Suprapubic skin (tissue), 4 donors: ENCODE measurements at regions not wholly inside any gene's neighbourhood (a gene's known extent, or its start where the extent isn't known, plus 50 kb on each side); places are given as distances from the start of the nearest gene placed in this dataset.

Experiments used
- DNase-seq, 2 donors: peaks; one replicate each; pipeline ENCODE4 v3.0.0-alpha.2; 2019; ENCODE audit warnings: low spot score in 2 of 2
- H3K27ac ChIP-seq: fragments of 200-600 bp; sonication (generic); one replicate; pipeline ENCODE4 v1.5.1; 2019
- H3K27me3 ChIP-seq: fragments of 200-600 bp; sonication (generic); one replicate; pipeline ENCODE4 v1.5.1; 2019
- H3K36me3 ChIP-seq: fragments of 200-600 bp; sonication (generic); one replicate; pipeline ENCODE4 v1.5.1; 2019
- H3K4me1 ChIP-seq: fragments of 200-600 bp; sonication (generic); one replicate; pipeline ENCODE4 v1.5.1; 2019
- H3K4me3 ChIP-seq: fragments of 200-600 bp; sonication (generic); one replicate; pipeline ENCODE4 v1.5.1; 2019; ENCODE audit warnings: mild to moderate bottlenecking
- H3K9me3 ChIP-seq: fragments of 200-600 bp; sonication (generic); one replicate; pipeline ENCODE4 v1.5.1; 2019
- EP300 ChIP-seq: sonication (generic); formaldehyde crosslinking; IDR thresholded peaks from one replicate; pipeline ENCODE4 v1.6.1; 2017; ENCODE audit warnings: antibody characterized with exemption
- POLR2A ChIP-seq, 2 donors: fragments of 450-650 bp; IDR thresholded peaks; one replicate each; pipeline ENCODE4 v1.6.1; 2017; ENCODE audit warnings: antibody characterized with exemption in 2 of 2, mild to moderate bottlenecking in 2 of 2, moderate library complexity in 2 of 2
- POLR2AphosphoS5 ChIP-seq, 3 donors: sonication (generic); formaldehyde crosslinking; IDR thresholded peaks; one replicate each; pipeline ENCODE4 v1.6.1; 2017; ENCODE audit warnings: antibody characterized with exemption in 3 of 3
- WGBS: methylation state at CpG from one replicate; pipeline ENCODE4 v1.1.5; 2018; 5-methylcytosine and 5-hydroxymethylcytosine counted together
- TF ChIP-seq, protein P1 (sequence below), 2 donors: fragments of 200-600 bp in 1 of 2; fragments of 450-650 bp in 1 of 2; sonication (generic) in 1 of 2; IDR thresholded peaks; one replicate each; pipeline ENCODE4 v1.5.1; 2016 to 2019; ENCODE audit warnings: antibody characterized with exemption in 2 of 2, mild to moderate bottlenecking in 1 of 2, moderate library complexity in 1 of 2

DNA sequence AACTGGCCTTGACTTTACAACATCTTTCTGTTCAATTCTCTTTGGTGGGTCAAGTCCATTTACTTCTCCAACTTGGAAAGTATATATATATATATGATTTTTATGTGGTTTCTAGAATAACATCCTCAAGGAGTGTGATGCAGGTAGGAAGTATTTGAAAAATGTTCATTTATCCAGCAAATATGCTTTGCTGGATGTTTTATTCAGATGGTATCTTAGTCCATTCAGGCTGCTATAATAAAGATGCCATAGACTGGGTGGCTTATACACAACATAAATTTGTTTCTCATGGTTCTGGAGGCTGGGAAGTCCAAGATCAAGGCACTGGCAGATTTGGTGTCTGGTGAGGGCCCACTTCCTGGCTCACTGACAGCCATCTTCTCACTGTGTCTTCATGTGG, 168.7 kb upstream of the RASGRP1 start:
- DNase-seq: no peak
- TF ChIP-seq POLR2A (IDR thresholded peaks at IDR 0.05) (no peak), EP300 (no peak)
- no peaks in the 10 kb centered on the region for H3K36me3 ChIP-seq

DNA sequence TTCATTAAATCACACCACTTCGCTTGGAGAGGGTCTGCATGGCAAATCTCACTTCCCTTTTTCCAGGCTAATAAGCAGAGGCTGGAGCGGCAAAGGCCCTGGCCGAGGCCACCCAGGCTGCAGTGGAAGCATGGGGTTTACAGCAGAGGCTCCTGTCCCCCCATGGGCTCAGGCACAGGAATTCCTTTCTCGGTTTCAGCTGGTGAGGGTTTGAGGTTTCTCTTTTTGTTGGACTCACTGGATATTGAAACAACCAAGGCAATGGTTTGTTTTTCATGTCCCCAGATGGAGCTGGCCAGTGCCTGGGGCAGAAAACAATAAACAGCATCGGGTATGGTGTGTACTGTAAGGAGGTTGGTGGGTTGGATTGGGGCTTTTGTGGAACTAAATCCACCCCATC, 175.6 kb upstream of the RASGRP1 start:
- DNase-seq: no peak
- H3K27me3 ChIP-seq: peaks cover 3% of the 10 kb centered on the region
- H3K4me3 ChIP-seq: no peak overlapping the region
- WGBS: 72% methylated on average over 4 of the region's 5 CpGs
- no peak overlapping the region for H3K27ac ChIP-seq
- H3K9me3 ChIP-seq: no peaks in the 10 kb centered on the region
- TF ChIP-seq, protein P1, sequence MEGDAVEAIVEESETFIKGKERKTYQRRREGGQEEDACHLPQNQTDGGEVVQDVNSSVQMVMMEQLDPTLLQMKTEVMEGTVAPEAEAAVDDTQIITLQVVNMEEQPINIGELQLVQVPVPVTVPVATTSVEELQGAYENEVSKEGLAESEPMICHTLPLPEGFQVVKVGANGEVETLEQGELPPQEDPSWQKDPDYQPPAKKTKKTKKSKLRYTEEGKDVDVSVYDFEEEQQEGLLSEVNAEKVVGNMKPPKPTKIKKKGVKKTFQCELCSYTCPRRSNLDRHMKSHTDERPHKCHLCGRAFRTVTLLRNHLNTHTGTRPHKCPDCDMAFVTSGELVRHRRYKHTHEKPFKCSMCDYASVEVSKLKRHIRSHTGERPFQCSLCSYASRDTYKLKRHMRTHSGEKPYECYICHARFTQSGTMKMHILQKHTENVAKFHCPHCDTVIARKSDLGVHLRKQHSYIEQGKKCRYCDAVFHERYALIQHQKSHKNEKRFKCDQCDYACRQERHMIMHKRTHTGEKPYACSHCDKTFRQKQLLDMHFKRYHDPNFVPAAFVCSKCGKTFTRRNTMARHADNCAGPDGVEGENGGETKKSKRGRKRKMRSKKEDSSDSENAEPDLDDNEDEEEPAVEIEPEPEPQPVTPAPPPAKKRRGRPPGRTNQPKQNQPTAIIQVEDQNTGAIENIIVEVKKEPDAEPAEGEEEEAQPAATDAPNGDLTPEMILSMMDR (IDR thresholded peaks at IDR 0.05): no peak
- TF ChIP-seq POLR2AphosphoS5 (IDR thresholded peaks at IDR 0.05) (no peak), POLR2A (IDR thresholded peaks at IDR 0.05) (no peak), EP300 (no peak)
- H3K36me3 ChIP-seq: no peaks in the 10 kb centered on the region
- H3K4me1 ChIP-seq: no peaks in the 10 kb centered on the region

More for the DNA sequence above, 168.7 kb upstream of the RASGRP1 start:
- Histone ChIP-seq H3K27me3 (peaks cover 3% of the 10 kb centered on the region), H3K9me3 (no peaks in the 10 kb centered on the region), H3K4me3 (no peak overlapping the region), H3K27ac (no peak overlapping the region), H3K4me1 (no peaks in the 10 kb centered on the region)

DNA sequence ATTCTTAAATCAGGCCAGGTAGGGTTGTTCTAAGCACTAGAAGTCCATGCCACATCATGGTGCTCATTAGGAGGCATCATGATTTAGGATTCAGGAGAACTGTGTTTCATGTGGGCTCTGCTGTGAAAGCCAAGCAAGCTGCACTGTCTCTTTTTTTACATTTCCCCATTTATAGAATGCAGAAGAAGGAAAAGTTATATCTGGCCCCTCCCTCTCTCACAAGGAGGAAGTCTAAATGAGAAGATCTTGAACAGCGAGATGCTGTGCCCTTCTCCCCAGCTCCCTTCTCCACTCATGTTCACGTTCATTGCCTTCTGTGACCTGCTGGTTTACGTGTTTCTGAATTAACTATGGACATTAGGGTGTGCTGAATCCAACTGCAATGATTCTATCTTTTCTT, 178.5 kb upstream of the RASGRP1 start:
- WGBS: 84% methylated on average over 3 of the region's 3 CpGs

DNA sequence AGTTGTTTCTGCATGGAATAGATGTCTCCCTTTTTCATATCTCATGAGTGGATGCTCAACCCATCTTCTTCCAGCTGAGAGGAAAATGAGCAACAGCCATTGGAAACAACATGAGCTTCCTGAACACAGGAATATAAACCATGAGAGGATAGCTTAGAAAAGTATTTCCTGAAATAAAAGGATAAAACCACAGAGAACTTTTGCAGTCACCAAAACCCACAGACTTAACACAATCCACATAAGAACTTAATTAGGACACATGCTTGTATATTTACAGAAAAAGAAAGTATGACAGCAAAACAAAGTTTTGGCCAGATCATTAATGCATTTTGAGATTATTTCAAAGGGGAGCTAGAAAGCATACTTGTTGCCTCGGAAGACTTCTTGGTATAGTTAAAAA, 180.5 kb upstream of the RASGRP1 start:
- no peaks in the 10 kb centered on the region for H3K36me3 ChIP-seq
- TF ChIP-seq POLR2AphosphoS5 (IDR thresholded peaks at IDR 0.05) (no peak), POLR2A (IDR thresholded peaks at IDR 0.05) (no peak), EP300 (no peak)
- TF ChIP-seq, protein P1 (IDR thresholded peaks at IDR 0.05): no peak
- no peak for DNase-seq
- H3K27me3 ChIP-seq: no peaks in the 10 kb centered on the region
- H3K4me3 ChIP-seq: no peak overlapping the region
- H3K9me3 ChIP-seq: no peaks in the 10 kb centered on the region
- H3K27ac ChIP-seq: no peak overlapping the region
- no peaks in the 10 kb centered on the region for H3K4me1 ChIP-seq
- WGBS: 71% methylated on average over 1 of the region's 1 CpG

More for the DNA sequence above, 178.5 kb upstream of the RASGRP1 start:
- Histone ChIP-seq H3K9me3 (no peaks in the 10 kb centered on the region), H3K36me3 (no peaks in the 10 kb centered on the region), H3K4me1 (no peaks in the 10 kb centered on the region), H3K27ac (no peak overlapping the region), H3K4me3 (no peak overlapping the region), H3K27me3 (no peaks in the 10 kb centered on the region)
- DNase-seq: no peak
- no peak for TF ChIP-seq EP300
- TF ChIP-seq POLR2A (IDR thresholded peaks at IDR 0.05): no peak
- no peak for TF ChIP-seq POLR2AphosphoS5 (IDR thresholded peaks at IDR 0.05)
- TF ChIP-seq, protein P1 (IDR thresholded peaks at IDR 0.05): no peak

DNA sequence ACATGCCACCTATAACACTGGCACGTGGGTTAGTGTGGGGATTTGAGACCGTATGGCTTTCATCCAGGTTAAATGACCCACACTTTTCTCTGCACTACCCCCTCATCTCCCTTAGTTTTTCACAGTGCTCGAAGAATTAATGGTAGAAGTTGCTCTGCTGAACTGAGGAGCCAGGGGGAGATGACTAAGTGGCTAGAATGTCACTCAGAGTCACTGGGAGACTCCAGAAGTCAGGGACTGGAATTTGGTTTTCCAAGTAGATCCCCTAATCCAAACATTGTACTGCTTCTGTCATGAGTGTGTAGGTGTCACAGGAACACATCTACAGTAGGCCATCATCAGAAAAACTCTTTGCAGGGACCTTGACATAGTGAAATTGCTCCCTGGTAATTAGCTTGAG, 181.0 kb upstream of the RASGRP1 start:
- no peak for DNase-seq
- Histone ChIP-seq H3K4me3 (no peak overlapping the region), H3K4me1 (no peaks in the 10 kb centered on the region), H3K9me3 (no peaks in the 10 kb centered on the region), H3K27me3 (no peaks in the 10 kb centered on the region), H3K27ac (no peak overlapping the region), H3K36me3 (no peaks in the 10 kb centered on the region)
- WGBS: 71% methylated on average over 3 of the region's 3 CpGs
- TF ChIP-seq, protein P1 (IDR thresholded peaks at IDR 0.05): no peak
- TF ChIP-seq EP300 (no peak), POLR2AphosphoS5 (IDR thresholded peaks at IDR 0.05) (no peak), POLR2A (IDR thresholded peaks at IDR 0.05) (no peak)

DNA sequence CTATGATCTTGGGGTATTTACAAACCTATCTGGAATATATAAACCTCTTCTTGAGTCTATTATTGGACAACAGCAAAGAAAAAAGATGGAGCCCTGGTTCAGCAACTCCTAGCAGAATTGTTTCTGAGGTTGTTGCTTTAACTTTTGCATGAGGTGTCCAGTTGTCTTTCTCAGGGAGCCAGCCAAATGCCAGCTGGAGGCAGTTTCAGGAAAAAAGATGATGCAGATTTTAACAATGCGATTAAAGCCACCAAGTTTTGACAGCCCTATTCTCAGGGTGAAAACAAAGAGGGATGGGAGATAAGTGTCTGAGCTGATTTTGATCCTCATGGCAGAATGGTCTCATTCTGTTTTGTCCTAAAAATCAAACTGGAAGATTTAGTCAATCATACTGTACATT, 181.6 kb upstream of the RASGRP1 start:
- WGBS: 79% methylated on average over 1 of the region's 1 CpG
- no peak for DNase-seq
- H3K27me3 ChIP-seq: no peaks in the 10 kb centered on the region
- H3K4me3 ChIP-seq: no peak overlapping the region
- no peaks in the 10 kb centered on the region for H3K36me3 ChIP-seq
- H3K27ac ChIP-seq: no peak overlapping the region
- H3K9me3 ChIP-seq: no peaks in the 10 kb centered on the region
- no peaks in the 10 kb centered on the region for H3K4me1 ChIP-seq
- TF ChIP-seq POLR2AphosphoS5 (IDR thresholded peaks at IDR 0.05) (no peak), EP300 (no peak), POLR2A (IDR thresholded peaks at IDR 0.05) (no peak)
- TF ChIP-seq, protein P1 (IDR thresholded peaks at IDR 0.05): no peak
